CD4-positive, alpha-beta T cell (primary cell): ENCODE measurements at regions not wholly inside any gene's neighbourhood (a gene's known extent, or its start where the extent isn't known, plus 50 kb on each side); places are given as distances from the start of the nearest gene placed in this dataset.

Source experiments
- ATAC-seq: fragments of 200-7000 bp; cut with Tn5 transposase; one replicate; pipeline ENCODE4 v1.10.0; 2022; ENCODE audit warnings: mild to moderate bottlenecking; ENCODE audit not compliant: poor library complexity
- CTCF ChIA-PET: fragments of 350-600 bp; sonication (Branson Sonifier 250); formaldehyde crosslinking; loops from one replicate; lab custom pipeline; 2021; ENCODE audit warnings: antibody characterized with exemption, inconsistent platforms; lab: Charles Lee
- POLR2A ChIA-PET: fragments of 350-600 bp; sonication (Branson Sonifier 250); formaldehyde crosslinking; loops from one replicate; lab custom pipeline; 2021; ENCODE audit warnings: antibody characterized with exemption, inconsistent platforms; lab: Charles Lee
- DNase-seq, 14 experiments: peaks; one replicate each; pipeline ENCODE4 v3.0.0-alpha.2; 2013 to 2020; ENCODE audit warnings: mixed read lengths in 2 of 14
- H3K27ac ChIP-seq, 2 donors: one replicate each; pipeline versions ENCODE4 v1.5.1 to v1.7.0; 2013; ENCODE audit warnings: low read length in 2 of 2, low read depth in 1 of 2, mild to moderate bottlenecking in 1 of 2
- H3K27me3 ChIP-seq, 2 experiments: 1 replicate in 1 of 2; 2 replicates in 1 of 2; pipeline versions ENCODE4 v1.6.1 to v1.7.0; 2013; ENCODE audit warnings: low read length in 2 of 2, control low read depth in 1 of 2, mild to moderate bottlenecking in 1 of 2, moderate library complexity in 1 of 2; ENCODE audit not compliant: insufficient read depth in 2 of 2, control insufficient read depth in 1 of 2
- H3K36me3 ChIP-seq: one replicate; pipeline ENCODE4 v1.6.1; 2013; ENCODE audit warnings: low read length, control low read depth; ENCODE audit not compliant: insufficient read depth
- H3K4me1 ChIP-seq: one replicate; pipeline ENCODE4 v1.6.1; 2013; ENCODE audit warnings: low read length, control low read depth; ENCODE audit not compliant: insufficient read depth
- H3K4me3 ChIP-seq: one replicate; pipeline ENCODE4 v1.5.1; 2013; ENCODE audit warnings: mild to moderate bottlenecking, low read length, moderate library complexity
- H3K9me3 ChIP-seq, 2 experiments: 1 replicate in 1 of 2; 2 replicates in 1 of 2; pipeline versions ENCODE4 v1.6.1 to v1.7.0; 2013; ENCODE audit warnings: low read length in 2 of 2, mild to moderate bottlenecking in 2 of 2, control low read depth in 1 of 2, moderate library complexity in 1 of 2; ENCODE audit not compliant: control insufficient read depth in 1 of 2, insufficient read depth in 1 of 2
- H3K27ac Mint-ChIP-seq: one replicate; pipeline ENCODE4 v1.8.0; 2020; ENCODE audit warnings: mixed read lengths
- H3K27me3 Mint-ChIP-seq: one replicate; pipeline ENCODE4 v1.8.0; 2021; ENCODE audit warnings: mixed read lengths
- H3K36me3 Mint-ChIP-seq: one replicate; pipeline ENCODE4 v1.8.0; 2021; ENCODE audit warnings: low read depth, mixed read lengths
- H3K4me1 Mint-ChIP-seq: one replicate; pipeline ENCODE4 v1.8.0; 2021; ENCODE audit warnings: low read depth, mixed read lengths
- H3K4me3 Mint-ChIP-seq: one replicate; pipeline ENCODE4 v1.8.0; 2020; ENCODE audit warnings: mild to moderate bottlenecking, mixed read lengths
- H3K9me3 Mint-ChIP-seq: one replicate; pipeline ENCODE4 v1.8.0; 2020; ENCODE audit warnings: mixed read lengths
- CTCF ChIP-seq: fragments of 200-600 bp; IDR thresholded peaks from one replicate; pipeline ENCODE4 v1.8.0; 2022; ENCODE audit warnings: antibody characterized with exemption, mild to moderate bottlenecking
- intact Hi-C, 2 experiments: fragments of 100-400 bp; cut with DNase I in 1 of 2; cut with micrococcal nuclease in 1 of 2; formaldehyde crosslinking; loops; one replicate each; pipeline versions ENCODE4 v1.15.1 to v1.9.0; 2023 to 2025; cut with DNase I, micrococcal nuclease

GRCh38 chr1:48092401-48092800 lies 95.2 kb upstream of the TRABD2B start:
- Histone ChIP-seq H3K27ac (no peak overlapping the region), H3K9me3 (peaks cover 0 to 9% of the 10 kb centered on the region in 2 experiments), H3K27me3 (peaks cover 10 to 23% of the 10 kb centered on the region in 2 experiments), H3K36me3 (no peaks in the 10 kb centered on the region), H3K4me3 (no peak overlapping the region), H3K4me1 (peaks cover 7% of the 10 kb centered on the region)
- no peak for ATAC-seq
- no peaks in the 10 kb centered on the region for H3K36me3 Mint-ChIP-seq
- H3K4me1 Mint-ChIP-seq, result peaks cover 6% of the 10 kb centered on the region
- DNase-seq, result no peak
- H3K4me3 Mint-ChIP-seq, result no peak overlapping the region
- POLR2A ChIA-PET, result no interaction called here
- no peak overlapping the region for H3K27ac Mint-ChIP-seq
- intact Hi-C loops, result loop anchor here in 1 of 2 experiments (5.0 kb wide), 1 partner anchor 405 kb away; no protein-coding TSS in a partner anchor
- peaks cover 64% of the 10 kb centered on the region for H3K27me3 Mint-ChIP-seq
- TF ChIP-seq CTCF, result no peak
- CTCF ChIA-PET, result no interaction called here
- H3K9me3 Mint-ChIP-seq, result no peaks in the 10 kb centered on the region

GRCh38 chr1:48089356-48089891 lies 92.2 kb upstream of the TRABD2B start:
- TF ChIP-seq CTCF, result no peak
- H3K36me3 Mint-ChIP-seq, result no peaks in the 10 kb centered on the region
- H3K27me3 ChIP-seq, result peaks cover 10 to 19% of the 10 kb centered on the region in 2 experiments
- ATAC-seq (no peak), DNase-seq (no peak)
- intact Hi-C loops, result no loop called here
- H3K4me3 ChIP-seq, result no peak overlapping the region
- no peak overlapping the region for H3K27ac ChIP-seq
- no peaks in the 10 kb centered on the region for H3K36me3 ChIP-seq
- H3K4me1 ChIP-seq, result peaks cover 7% of the 10 kb centered on the region
- H3K4me3 Mint-ChIP-seq, result no peak overlapping the region
- peaks cover 54% of the 10 kb centered on the region for H3K27me3 Mint-ChIP-seq
- peaks cover 6% of the 10 kb centered on the region for H3K4me1 Mint-ChIP-seq
- no peaks in the 10 kb centered on the region for H3K9me3 Mint-ChIP-seq
- peaks cover 0 to 9% of the 10 kb centered on the region in 2 experiments for H3K9me3 ChIP-seq
- H3K27ac Mint-ChIP-seq, result no peak overlapping the region
- ChIA-PET POLR2A (no interaction called here), CTCF (no interaction called here)

GRCh38 chr1:48084826-48085225 lies 87.6 kb upstream of the TRABD2B start:
- Mint-ChIP-seq H3K4me1 (no peaks in the 10 kb centered on the region), H3K4me3 (no peak overlapping the region), H3K27ac (no peak overlapping the region), H3K9me3 (no peaks in the 10 kb centered on the region), H3K36me3 (no peaks in the 10 kb centered on the region), H3K27me3 (peaks cover 16% of the 10 kb centered on the region)
- Histone ChIP-seq H3K36me3 (no peaks in the 10 kb centered on the region), H3K27ac (no peak overlapping the region), H3K9me3 (peaks cover 0 to 7% of the 10 kb centered on the region in 2 experiments), H3K27me3 (peaks cover 0 to 3% of the 10 kb centered on the region in 2 experiments), H3K4me3 (no peak overlapping the region), H3K4me1 (no peaks in the 10 kb centered on the region)
- ChIA-PET CTCF (no interaction called here), POLR2A (no interaction called here)
- ATAC-seq (no peak), DNase-seq (no peak)
- TF ChIP-seq CTCF, result no peak
- intact Hi-C loops, result no loop called here
